ENCODE measurements at regions not wholly inside any gene's neighbourhood (a gene's known extent, or its start where the extent isn't known, plus 50 kb on each side); places are given as distances from the start of the nearest gene placed in this dataset.

- intact Hi-C loops (cut with micrococcal nuclease; ENCODE audit: unreplicated experiment) = no loop called here
- WGBS (ENCODE audit: insufficient coverage, insufficient replicate concordance, low lambda C conversion rate, missing lambda C conversion rate) = 0% methylated on average over 1 of the region's 1 CpG
- H4K20me1 ChIP-seq (ENCODE audit: control insufficient read depth, insufficient read depth) = no peaks in the 10 kb centered on the region
Observed at GRCh38 chr4:60718874-60719273, 481.3 kb upstream of the ADGRL3 start.

GRCh38 chr4:60721685-60722084 lies 478.4 kb upstream of the ADGRL3 start:
- H3K4me1 ChIP-seq (ENCODE audit: control insufficient read depth, insufficient read depth, low read length) = no peaks in the 10 kb centered on the region
- DNase-seq (ENCODE audit: low read depth, low spot score) = no peak
- intact Hi-C loops (cut with micrococcal nuclease; ENCODE audit: unreplicated experiment) = no loop called here
- ChIA-PET RAD21 (ENCODE audit: unreplicated experiment) (no interaction called here), POLR2A (no interaction called here), CTCF (no interaction called here), SMC1A (ENCODE audit: uncharacterized antibody, unreplicated experiment) (no interaction called here)
- H3K27ac ChIP-seq (ENCODE audit: control insufficient read depth, insufficient read depth) = no peak overlapping the region
- H3K4me2 ChIP-seq (ENCODE audit: control insufficient read depth, insufficient read depth) = no peak overlapping the region
- H3K9me3 ChIP-seq (replicated peaks; ENCODE audit: control insufficient read depth, insufficient read depth, low read length) = no peaks in the 10 kb centered on the region
- no peak for ATAC-seq
- in situ Hi-C loops (cut with MboI) = no loop called here
- no peak overlapping the region for H3K9ac ChIP-seq (ENCODE audit: control insufficient read depth, insufficient read depth, low read length)
- H3K79me2 ChIP-seq (ENCODE audit: control insufficient read depth, insufficient read depth, low read length) = no peaks in the 10 kb centered on the region
- no peak for FAIRE-seq
- TF ChIP-seq ZZZ3 (IDR thresholded peaks at IDR 0.05; ENCODE audit: control insufficient read depth, insufficient read length, low read depth) = no peak
- TF ChIP-seq PAX5 (IDR thresholded peaks at IDR 0.05; ENCODE audit: borderline replicate concordance, low read depth, low read length) = no peak
- no peak for TF ChIP-seq NR2C1 (IDR thresholded peaks at IDR 0.05)
- no peak for TF ChIP-seq USF2 (IDR thresholded peaks at IDR 0.05; ENCODE audit: borderline replicate concordance, low read depth, low read length)
- TF ChIP-seq HSF1 (IDR thresholded peaks at IDR 0.05; ENCODE audit: low read depth, low read length) = no peak
- TF ChIP-seq STAT3 (IDR thresholded peaks at IDR 0.05; ENCODE audit: low read depth, low read length) = no peak
- TF ChIP-seq POLR2A (IDR thresholded peaks at IDR 0.05; ENCODE audit: low read depth, low read length) = no peak
- no peak for TF ChIP-seq CTCF (IDR thresholded peaks at IDR 0.05 in 2 of 3, conservative IDR thresholded peaks at IDR 0.05 in 1 of 3; ENCODE audit: control insufficient read depth in 2 of 3, extremely low read depth in 1 of 3, insufficient read depth in 1 of 3, low read depth in 3 of 3, low read length in 3 of 3)
- no TSS peak for BruUV-seq (replicated peaks)
- 6% methylated on average over 1 of the region's 1 CpG for WGBS (ENCODE audit: insufficient coverage, insufficient replicate concordance, low lambda C conversion rate, missing lambda C conversion rate)
- H2AFZ ChIP-seq (ENCODE audit: control insufficient read depth, low read depth, low read length) = no peak overlapping the region
- H3K36me3 ChIP-seq (ENCODE audit: control insufficient read depth in 2 of 2, insufficient read depth in 2 of 2, low read length in 1 of 2) = no peaks in the 10 kb centered on the region
- H3K4me3 ChIP-seq = no peak overlapping the region
- H3K27me3 ChIP-seq (replicated peaks in 1 of 2; ENCODE audit: control insufficient read depth in 2 of 2, insufficient read depth in 2 of 2, low read length in 1 of 2) = no peaks in the 10 kb centered on the region
- H4K20me1 ChIP-seq (ENCODE audit: control insufficient read depth, insufficient read depth) = no peaks in the 10 kb centered on the region

More at GRCh38 chr4:60718874-60719273, 481.3 kb upstream of the ADGRL3 start:
- in situ Hi-C loops (cut with MboI) = no loop called here
- no peak for DNase-seq (ENCODE audit: low read depth, low spot score)
- no peaks in the 10 kb centered on the region for H3K79me2 ChIP-seq (ENCODE audit: control insufficient read depth, insufficient read depth, low read length)
- H3K36me3 ChIP-seq (ENCODE audit: control insufficient read depth in 2 of 2, insufficient read depth in 2 of 2, low read length in 1 of 2) = no peaks in the 10 kb centered on the region
- FAIRE-seq = no peak
- TF ChIP-seq RAD21 (IDR thresholded peaks at IDR 0.05; ENCODE audit: insufficient read depth, low read depth, low read length) (no peak), POLR2AphosphoS5 (IDR thresholded peaks at IDR 0.05; ENCODE audit: low read length) (no peak), MEF2A (IDR thresholded peaks at IDR 0.05; ENCODE audit: insufficient read depth, low read depth, low read length) (no peak), MTA3 (IDR thresholded peaks at IDR 0.05; ENCODE audit: borderline replicate concordance, low read length) (no peak), SIX5 (IDR thresholded peaks at IDR 0.05; ENCODE audit: low read depth, low read length, severe bottlenecking) (no peak), MAX (IDR thresholded peaks at IDR 0.05; ENCODE audit: low read depth, low read length) (no peak), ATF7 (IDR thresholded peaks at IDR 0.05; ENCODE audit: low read depth) (no peak), ASH2L (IDR thresholded peaks at IDR 0.05; ENCODE audit: borderline replicate concordance, low read depth) (no peak), LARP7 (IDR thresholded peaks at IDR 0.05) (no peak)
- no peak overlapping the region for H3K4me2 ChIP-seq (ENCODE audit: control insufficient read depth, insufficient read depth)
- H3K4me3 ChIP-seq = no peak overlapping the region
- ChIA-PET CTCF (no interaction called here), RAD21 (ENCODE audit: unreplicated experiment) (no interaction called here), POLR2A (no interaction called here), SMC1A (ENCODE audit: uncharacterized antibody, unreplicated experiment) (no interaction called here)
- H3K9ac ChIP-seq (ENCODE audit: control insufficient read depth, insufficient read depth, low read length) = no peak overlapping the region
- ATAC-seq = no peak
- no peaks in the 10 kb centered on the region for H3K9me3 ChIP-seq (replicated peaks; ENCODE audit: control insufficient read depth, insufficient read depth, low read length)
- H2AFZ ChIP-seq (ENCODE audit: control insufficient read depth, low read depth, low read length) = no peak overlapping the region
- no TSS peak for BruUV-seq (replicated peaks)
- no peak overlapping the region for H3K27ac ChIP-seq (ENCODE audit: control insufficient read depth, insufficient read depth)
- no peaks in the 10 kb centered on the region for H3K4me1 ChIP-seq (ENCODE audit: control insufficient read depth, insufficient read depth, low read length)
- no peaks in the 10 kb centered on the region for H3K27me3 ChIP-seq (replicated peaks in 1 of 2; ENCODE audit: control insufficient read depth in 2 of 2, insufficient read depth in 2 of 2, low read length in 1 of 2)

All from GM12878 (cell line).